ENCODE measurements at regions not wholly inside any gene's neighbourhood (a gene's known extent, or its start where the extent isn't known, plus 50 kb on each side); places are given as distances from the start of the nearest gene placed in this dataset.

DNA sequence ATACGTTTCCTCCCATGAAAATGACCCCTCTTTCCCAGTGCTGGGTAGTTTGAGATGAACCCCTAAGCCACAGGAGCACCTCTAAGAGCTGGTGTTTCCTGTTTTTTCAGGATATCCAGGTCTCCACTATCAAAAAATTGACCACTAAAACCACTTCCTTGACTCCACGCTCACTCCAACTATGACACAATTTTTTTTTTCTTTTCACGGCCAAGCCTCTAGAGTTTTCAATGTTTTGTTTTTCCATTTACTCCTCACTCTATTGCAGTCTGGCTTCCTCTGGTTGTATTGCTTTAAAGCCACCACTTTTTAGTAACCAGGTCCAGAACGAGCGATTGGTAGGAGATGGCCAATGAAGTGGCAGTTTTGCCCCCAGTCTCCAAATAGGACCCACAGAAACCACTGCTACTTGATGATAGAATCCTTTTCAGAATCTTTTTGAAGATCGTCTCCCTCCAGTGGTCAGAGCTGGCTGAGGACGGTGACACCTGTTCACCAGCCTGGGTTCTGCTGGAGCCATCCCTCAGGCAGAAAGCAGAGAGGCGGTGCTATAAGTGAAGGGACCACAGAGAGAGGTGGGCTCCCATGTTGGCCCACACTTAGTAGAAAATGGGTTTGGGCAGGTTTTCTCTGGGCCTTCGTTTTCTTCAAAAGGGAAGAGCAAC lies 454.4 kb downstream of the VRK1 start:
- H3K9me3 ChIP-seq (ENCODE audit: control insufficient read depth in 3 of 3, low read length in 3 of 3): peaks cover 0 to 3% (median 0%) of the 10 kb centered on the region in 3 donors
- no peak overlapping the region for H3K9ac ChIP-seq (ENCODE audit: low read depth in 1 of 3, low read length in 3 of 3)
- H3K27ac ChIP-seq (ENCODE audit: low read depth, low read length): no peak overlapping the region
- H3K4me3 ChIP-seq (ENCODE audit: low read length in 3 of 3): no peak overlapping the region
- no peaks in the 10 kb centered on the region for H3K4me1 ChIP-seq (ENCODE audit: control insufficient read depth in 3 of 3, insufficient read depth in 3 of 3, low read length in 3 of 3)
- no peaks in the 10 kb centered on the region for H3K36me3 ChIP-seq (ENCODE audit: control insufficient read depth in 3 of 3, insufficient read depth in 3 of 3, low read length in 3 of 3)
- H3K27me3 ChIP-seq (ENCODE audit: control insufficient read depth in 3 of 3, insufficient read depth in 3 of 3, low read length in 3 of 3): no peaks in the 10 kb centered on the region

DNA sequence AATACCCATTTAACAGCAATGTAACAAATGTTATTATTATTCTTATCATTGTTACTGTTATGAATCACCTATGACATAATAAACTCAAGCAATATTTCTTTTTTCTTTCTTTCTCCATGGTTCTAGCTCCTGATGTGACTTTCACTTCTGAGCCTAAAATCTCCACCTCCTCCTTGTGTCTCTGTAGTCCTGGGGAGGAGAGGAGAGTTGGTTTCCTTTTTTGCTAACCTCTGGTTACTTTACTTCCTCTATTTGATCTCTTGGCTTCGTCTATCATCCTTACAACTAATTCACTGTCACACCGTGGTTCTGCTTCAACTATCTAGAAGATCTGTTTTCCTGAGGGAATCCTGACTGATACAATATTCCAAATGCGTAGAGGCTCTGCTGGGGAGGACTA lies 456.6 kb downstream of the VRK1 start:
- H3K9ac ChIP-seq (ENCODE audit: low read depth in 1 of 3, low read length in 3 of 3): no peak overlapping the region
- H3K4me3 ChIP-seq (ENCODE audit: low read length in 3 of 3): no peak overlapping the region
- H3K27me3 ChIP-seq (ENCODE audit: control insufficient read depth in 3 of 3, insufficient read depth in 3 of 3, low read length in 3 of 3): no peaks in the 10 kb centered on the region
- H3K9me3 ChIP-seq (ENCODE audit: control insufficient read depth in 3 of 3, low read length in 3 of 3): peaks cover 0 to 3% (median 0%) of the 10 kb centered on the region in 3 donors
- H3K36me3 ChIP-seq (ENCODE audit: control insufficient read depth in 3 of 3, insufficient read depth in 3 of 3, low read length in 3 of 3): no peaks in the 10 kb centered on the region
- no peaks in the 10 kb centered on the region for H3K4me1 ChIP-seq (ENCODE audit: control insufficient read depth in 3 of 3, insufficient read depth in 3 of 3, low read length in 3 of 3)
- no peak overlapping the region for H3K27ac ChIP-seq (ENCODE audit: low read depth, low read length)

DNA sequence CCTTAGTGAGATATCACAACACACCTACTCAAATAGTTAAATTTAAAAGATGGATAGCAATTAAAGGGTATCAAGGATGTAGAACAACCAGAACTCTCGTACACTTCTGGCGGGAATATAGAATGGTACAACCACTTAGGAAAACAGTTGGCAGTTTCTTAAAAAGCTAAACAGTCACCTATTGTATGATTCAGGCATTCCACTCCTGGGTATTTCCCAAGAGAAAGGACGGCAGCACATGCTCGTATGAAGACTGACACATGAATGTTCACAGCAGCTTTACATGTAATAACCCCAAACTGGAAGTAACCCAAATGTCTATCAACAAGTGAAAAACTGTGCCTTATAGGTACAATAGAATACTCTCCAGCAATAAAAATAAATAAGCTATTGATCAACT lies 465.2 kb downstream of the VRK1 start:
- H3K27ac ChIP-seq (ENCODE audit: low read depth, low read length): no peak overlapping the region
- H3K9me3 ChIP-seq (ENCODE audit: control insufficient read depth in 3 of 3, low read length in 3 of 3): no peaks in the 10 kb centered on the region
- no peaks in the 10 kb centered on the region for H3K4me1 ChIP-seq (ENCODE audit: control insufficient read depth in 3 of 3, insufficient read depth in 3 of 3, low read length in 3 of 3)
- no peak overlapping the region for H3K9ac ChIP-seq (ENCODE audit: low read depth in 1 of 3, low read length in 3 of 3)
- H3K36me3 ChIP-seq (ENCODE audit: control insufficient read depth in 3 of 3, insufficient read depth in 3 of 3, low read length in 3 of 3): no peaks in the 10 kb centered on the region
- H3K4me3 ChIP-seq (ENCODE audit: low read length in 3 of 3): no peak overlapping the region
- no peaks in the 10 kb centered on the region for H3K27me3 ChIP-seq (ENCODE audit: control insufficient read depth in 3 of 3, insufficient read depth in 3 of 3, low read length in 3 of 3)

DNA sequence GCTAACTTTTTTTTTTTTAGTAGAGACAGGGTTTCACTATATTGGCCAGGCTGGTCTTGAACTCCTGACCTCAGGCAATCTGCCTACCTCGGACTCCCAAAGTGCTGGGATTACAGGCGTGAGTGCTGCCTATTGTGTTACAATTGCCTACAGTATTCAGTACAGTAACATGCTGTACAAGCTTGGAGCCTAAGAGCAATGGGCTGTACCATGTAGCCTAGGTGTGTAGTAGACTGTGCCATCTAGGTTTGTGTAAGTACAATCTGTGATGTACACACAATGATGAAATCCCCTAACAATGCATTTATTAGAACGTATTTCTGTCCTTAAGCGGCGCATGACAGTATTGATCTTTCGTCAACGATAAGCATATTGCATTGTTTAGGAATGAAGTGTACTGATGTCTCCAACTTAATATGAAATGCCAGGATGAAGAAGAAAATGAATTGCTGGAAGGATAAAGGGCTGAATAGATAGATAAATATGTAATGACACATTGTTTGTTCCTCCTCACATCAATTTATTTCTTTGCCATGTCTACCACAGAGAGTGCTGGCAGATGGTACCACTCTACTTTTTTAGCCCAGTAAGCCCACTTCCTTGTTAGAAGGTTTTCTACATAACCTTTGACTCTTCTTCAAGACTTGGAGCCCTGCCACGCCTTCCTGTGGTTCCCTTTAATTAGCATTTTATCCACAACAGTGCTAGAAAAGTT lies 467.5 kb downstream of the VRK1 start:
- no peak overlapping the region for H3K27ac ChIP-seq (ENCODE audit: low read depth, low read length)
- no peaks in the 10 kb centered on the region for H3K36me3 ChIP-seq (ENCODE audit: control insufficient read depth in 3 of 3, insufficient read depth in 3 of 3, low read length in 3 of 3)
- no peaks in the 10 kb centered on the region for H3K27me3 ChIP-seq (ENCODE audit: control insufficient read depth in 3 of 3, insufficient read depth in 3 of 3, low read length in 3 of 3)
- H3K9me3 ChIP-seq (ENCODE audit: control insufficient read depth in 3 of 3, low read length in 3 of 3): no peaks in the 10 kb centered on the region
- H3K9ac ChIP-seq (ENCODE audit: low read depth in 1 of 3, low read length in 3 of 3): no peak overlapping the region
- no peaks in the 10 kb centered on the region for H3K4me1 ChIP-seq (ENCODE audit: control insufficient read depth in 3 of 3, insufficient read depth in 3 of 3, low read length in 3 of 3)
- no peak overlapping the region for H3K4me3 ChIP-seq (ENCODE audit: low read length in 3 of 3)

DNA sequence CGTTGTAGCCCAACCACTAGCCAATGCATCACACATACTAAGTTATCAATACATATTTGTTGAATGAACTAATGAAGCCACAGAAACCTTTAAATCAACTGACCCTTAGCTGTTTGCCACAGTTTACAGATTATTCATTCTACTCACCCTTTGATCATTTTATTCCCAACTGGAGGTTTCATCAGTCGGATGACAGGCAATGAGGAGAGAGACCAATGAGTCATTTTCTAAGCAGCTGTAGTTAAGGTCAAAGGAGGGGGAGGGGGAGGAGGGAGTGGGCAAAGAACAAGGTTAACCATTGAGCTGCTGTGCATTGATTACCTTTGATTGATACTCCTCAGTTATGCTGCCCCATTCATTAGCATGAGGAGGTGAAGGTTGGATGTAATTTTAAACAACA lies 469.5 kb downstream of the VRK1 start:
- Histone ChIP-seq H3K4me3 (ENCODE audit: low read length in 3 of 3) (no peak overlapping the region), H3K27me3 (ENCODE audit: control insufficient read depth in 3 of 3, insufficient read depth in 3 of 3, low read length in 3 of 3) (no peaks in the 10 kb centered on the region), H3K9ac (ENCODE audit: low read depth in 1 of 3, low read length in 3 of 3) (no peak overlapping the region), H3K36me3 (ENCODE audit: control insufficient read depth in 3 of 3, insufficient read depth in 3 of 3, low read length in 3 of 3) (no peaks in the 10 kb centered on the region), H3K9me3 (ENCODE audit: control insufficient read depth in 3 of 3, low read length in 3 of 3) (peaks cover 0 to under 1% (median 0%) of the 10 kb centered on the region in 3 donors), H3K27ac (ENCODE audit: low read depth, low read length) (no peak overlapping the region), H3K4me1 (ENCODE audit: control insufficient read depth in 3 of 3, insufficient read depth in 3 of 3, low read length in 3 of 3) (no peaks in the 10 kb centered on the region)

DNA sequence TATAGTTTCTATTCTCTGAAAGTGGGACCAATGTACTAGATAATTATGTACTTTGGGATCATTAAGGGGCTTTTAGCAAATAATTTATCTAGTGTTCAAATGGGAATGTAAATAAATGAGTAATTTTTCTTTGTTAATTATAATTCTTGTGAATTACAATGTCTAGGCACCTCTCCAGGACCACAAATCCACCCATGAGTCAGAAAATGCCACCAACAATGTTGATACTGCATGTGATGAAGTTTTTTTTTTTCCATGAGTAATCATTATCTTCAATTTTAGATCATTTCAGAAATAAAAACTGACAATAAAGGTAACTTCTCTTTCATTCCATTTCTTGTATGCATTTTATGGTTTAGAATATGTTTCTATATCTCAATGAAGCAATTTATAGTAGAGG lies 470.3 kb downstream of the VRK1 start:
- Histone ChIP-seq H3K9ac (ENCODE audit: low read depth in 1 of 3, low read length in 3 of 3) (no peak overlapping the region), H3K27ac (ENCODE audit: low read depth, low read length) (no peak overlapping the region), H3K36me3 (ENCODE audit: control insufficient read depth in 3 of 3, insufficient read depth in 3 of 3, low read length in 3 of 3) (no peaks in the 10 kb centered on the region), H3K4me1 (ENCODE audit: control insufficient read depth in 3 of 3, insufficient read depth in 3 of 3, low read length in 3 of 3) (no peaks in the 10 kb centered on the region), H3K4me3 (ENCODE audit: low read length in 3 of 3) (no peak overlapping the region), H3K27me3 (ENCODE audit: control insufficient read depth in 3 of 3, insufficient read depth in 3 of 3, low read length in 3 of 3) (no peaks in the 10 kb centered on the region), H3K9me3 (ENCODE audit: control insufficient read depth in 3 of 3, low read length in 3 of 3) (peaks cover 0 to 2% (median 0%) of the 10 kb centered on the region in 3 donors)

DNA sequence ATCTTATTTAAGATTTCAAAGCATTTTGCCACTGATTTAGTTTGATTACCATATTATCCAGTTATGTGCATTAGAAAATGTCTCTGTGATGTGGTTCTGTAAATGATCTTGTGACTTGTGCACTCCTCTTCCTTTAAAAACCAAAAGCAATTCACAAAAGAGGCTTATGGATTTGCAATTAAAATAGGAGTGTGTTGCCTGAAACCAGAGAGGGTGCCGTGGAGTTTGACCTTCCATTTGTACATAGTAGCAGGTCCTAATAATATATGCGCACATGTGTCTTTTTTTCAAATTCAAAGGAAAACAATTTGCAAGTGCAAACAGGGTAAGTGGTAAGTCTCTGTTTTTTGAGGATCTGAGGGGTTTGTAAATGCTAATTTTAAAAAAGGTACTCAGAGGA lies 470.9 kb downstream of the VRK1 start:
- no peaks in the 10 kb centered on the region for H3K36me3 ChIP-seq (ENCODE audit: control insufficient read depth in 3 of 3, insufficient read depth in 3 of 3, low read length in 3 of 3)
- H3K27ac ChIP-seq (ENCODE audit: low read depth, low read length): no peak overlapping the region
- no peak overlapping the region for H3K9ac ChIP-seq (ENCODE audit: low read depth in 1 of 3, low read length in 3 of 3)
- no peak overlapping the region for H3K4me3 ChIP-seq (ENCODE audit: low read length in 3 of 3)
- peaks cover 0 to 2% (median 0%) of the 10 kb centered on the region in 3 donors for H3K9me3 ChIP-seq (ENCODE audit: control insufficient read depth in 3 of 3, low read length in 3 of 3)
- H3K27me3 ChIP-seq (ENCODE audit: control insufficient read depth in 3 of 3, insufficient read depth in 3 of 3, low read length in 3 of 3): no peaks in the 10 kb centered on the region
- H3K4me1 ChIP-seq (ENCODE audit: control insufficient read depth in 3 of 3, insufficient read depth in 3 of 3, low read length in 3 of 3): no peaks in the 10 kb centered on the region

DNA sequence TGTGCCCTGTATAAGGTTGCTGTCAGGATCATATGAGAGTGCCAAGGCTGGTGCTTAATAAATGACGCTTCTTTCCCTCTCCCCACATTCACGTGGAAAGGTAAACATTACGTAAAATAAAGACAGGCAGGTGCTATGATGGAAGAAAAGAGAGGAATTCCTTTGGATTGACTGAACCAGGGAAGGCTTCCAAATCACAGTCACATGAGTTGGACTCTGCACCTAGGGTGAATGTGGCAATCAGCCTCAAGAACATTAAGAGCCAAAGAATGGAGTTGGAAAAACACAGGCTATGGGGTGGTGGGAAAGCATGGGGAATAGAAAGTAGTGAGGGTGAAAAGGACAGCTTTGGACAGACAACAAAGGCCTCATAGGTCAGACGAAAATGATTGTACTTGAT lies 473.1 kb downstream of the VRK1 start:
- Histone ChIP-seq H3K4me1 (ENCODE audit: control insufficient read depth in 3 of 3, insufficient read depth in 3 of 3, low read length in 3 of 3) (no peaks in the 10 kb centered on the region), H3K4me3 (ENCODE audit: low read length in 3 of 3) (no peak overlapping the region), H3K36me3 (ENCODE audit: control insufficient read depth in 3 of 3, insufficient read depth in 3 of 3, low read length in 3 of 3) (no peaks in the 10 kb centered on the region), H3K9ac (ENCODE audit: low read depth in 1 of 3, low read length in 3 of 3) (no peak overlapping the region), H3K27me3 (ENCODE audit: control insufficient read depth in 3 of 3, insufficient read depth in 3 of 3, low read length in 3 of 3) (peaks cover 0 to 5% (median 0%) of the 10 kb centered on the region in 3 donors), H3K27ac (ENCODE audit: low read depth, low read length) (no peak overlapping the region), H3K9me3 (ENCODE audit: control insufficient read depth in 3 of 3, low read length in 3 of 3) (peaks cover 0 to 2% (median 0%) of the 10 kb centered on the region in 3 donors)

DNA sequence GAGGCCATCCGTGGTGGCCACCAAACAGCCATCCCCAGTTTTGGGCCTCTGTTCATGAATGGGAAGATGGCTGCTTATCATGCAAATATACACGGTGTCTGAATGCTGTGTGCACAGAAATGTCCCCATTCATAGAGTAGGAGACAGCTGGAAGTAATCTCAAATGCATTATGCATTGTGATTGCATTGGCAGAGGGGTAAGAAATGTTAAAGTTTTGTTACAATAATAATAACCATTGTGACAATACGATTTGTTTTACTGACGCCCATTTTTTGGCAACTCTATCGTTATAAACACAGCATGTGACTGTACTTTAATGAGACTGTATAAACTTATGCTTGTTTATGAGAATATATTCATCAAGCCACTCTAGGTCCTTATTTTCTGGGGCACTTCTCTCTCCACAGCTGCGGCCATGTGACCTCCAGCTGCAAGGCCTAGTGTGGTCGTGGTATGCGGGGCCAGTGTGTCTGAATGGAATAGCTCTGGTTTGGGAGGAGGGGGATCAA lies 474.3 kb downstream of the VRK1 start:
- Histone ChIP-seq H3K4me1 (ENCODE audit: control insufficient read depth in 3 of 3, insufficient read depth in 3 of 3, low read length in 3 of 3) (no peaks in the 10 kb centered on the region), H3K9me3 (ENCODE audit: control insufficient read depth in 3 of 3, low read length in 3 of 3) (peaks cover 0 to 2% (median 0%) of the 10 kb centered on the region in 3 donors), H3K4me3 (ENCODE audit: low read length in 3 of 3) (no peak overlapping the region), H3K36me3 (ENCODE audit: control insufficient read depth in 3 of 3, insufficient read depth in 3 of 3, low read length in 3 of 3) (no peaks in the 10 kb centered on the region), H3K27ac (ENCODE audit: low read depth, low read length) (no peak overlapping the region), H3K27me3 (ENCODE audit: control insufficient read depth in 3 of 3, insufficient read depth in 3 of 3, low read length in 3 of 3) (peaks cover 0 to 5% (median 3%) of the 10 kb centered on the region in 3 donors), H3K9ac (ENCODE audit: low read depth in 1 of 3, low read length in 3 of 3) (no peak overlapping the region)

DNA sequence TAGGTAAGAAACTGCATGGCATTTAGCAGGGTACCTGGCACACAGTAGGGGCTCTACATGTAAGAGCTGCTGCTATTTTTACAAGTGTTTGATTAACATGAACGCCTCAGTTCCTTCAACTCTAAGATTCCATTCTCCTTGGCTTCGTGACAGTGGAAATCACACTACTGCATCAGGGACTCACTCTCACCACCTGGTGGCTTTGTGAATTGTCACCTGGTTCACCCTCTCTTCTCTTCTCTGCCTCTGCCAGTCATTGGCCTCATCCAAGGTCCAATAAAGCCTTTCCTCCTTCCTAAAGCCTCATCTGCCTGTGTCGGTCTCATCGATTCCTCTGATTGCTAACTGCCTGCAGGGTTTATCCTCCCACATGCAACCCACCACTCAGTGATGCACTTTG lies 476.4 kb downstream of the VRK1 start:
- Histone ChIP-seq H3K4me1 (ENCODE audit: control insufficient read depth in 3 of 3, insufficient read depth in 3 of 3, low read length in 3 of 3) (no peaks in the 10 kb centered on the region), H3K9ac (ENCODE audit: low read depth in 1 of 3, low read length in 3 of 3) (no peak overlapping the region), H3K4me3 (ENCODE audit: low read length in 3 of 3) (no peak overlapping the region), H3K36me3 (ENCODE audit: control insufficient read depth in 3 of 3, insufficient read depth in 3 of 3, low read length in 3 of 3) (no peaks in the 10 kb centered on the region), H3K9me3 (ENCODE audit: control insufficient read depth in 3 of 3, low read length in 3 of 3) (peaks cover 0 to 2% (median 0%) of the 10 kb centered on the region in 3 donors), H3K27ac (ENCODE audit: low read depth, low read length) (no peak overlapping the region), H3K27me3 (ENCODE audit: control insufficient read depth in 3 of 3, insufficient read depth in 3 of 3, low read length in 3 of 3) (peaks cover 0 to 5% (median 4%) of the 10 kb centered on the region in 3 donors)

Measured in skeletal muscle tissue (tissue), 3 donors.